Uterus (tissue), 2 donors: ENCODE measurements at regions not wholly inside any gene's neighbourhood (a gene's known extent, or its start where the extent isn't known, plus 50 kb on each side); places are given as distances from the start of the nearest gene placed in this dataset.

ENCODE experiments used
- POLR2A ChIP-seq, 2 donors: fragments of 450-650 bp; IDR thresholded peaks; one replicate each; pipeline ENCODE4 v1.6.1; 2016; ENCODE audit warnings: antibody characterized with exemption in 2 of 2, mild to moderate bottlenecking in 1 of 2, moderate library complexity in 1 of 2
- TF ChIP-seq, protein P1 (sequence below), 4 experiments: fragments of 200-600 bp in 2 of 4; fragments of 450-650 bp in 2 of 4; sonication (generic) in 2 of 4; IDR thresholded peaks; one replicate each; pipeline ENCODE4 v1.5.1; 2016 to 2019; ENCODE audit warnings: antibody characterized with exemption in 4 of 4, mild to moderate bottlenecking in 2 of 4, moderate library complexity in 1 of 4

- TF ChIP-seq, protein P1, sequence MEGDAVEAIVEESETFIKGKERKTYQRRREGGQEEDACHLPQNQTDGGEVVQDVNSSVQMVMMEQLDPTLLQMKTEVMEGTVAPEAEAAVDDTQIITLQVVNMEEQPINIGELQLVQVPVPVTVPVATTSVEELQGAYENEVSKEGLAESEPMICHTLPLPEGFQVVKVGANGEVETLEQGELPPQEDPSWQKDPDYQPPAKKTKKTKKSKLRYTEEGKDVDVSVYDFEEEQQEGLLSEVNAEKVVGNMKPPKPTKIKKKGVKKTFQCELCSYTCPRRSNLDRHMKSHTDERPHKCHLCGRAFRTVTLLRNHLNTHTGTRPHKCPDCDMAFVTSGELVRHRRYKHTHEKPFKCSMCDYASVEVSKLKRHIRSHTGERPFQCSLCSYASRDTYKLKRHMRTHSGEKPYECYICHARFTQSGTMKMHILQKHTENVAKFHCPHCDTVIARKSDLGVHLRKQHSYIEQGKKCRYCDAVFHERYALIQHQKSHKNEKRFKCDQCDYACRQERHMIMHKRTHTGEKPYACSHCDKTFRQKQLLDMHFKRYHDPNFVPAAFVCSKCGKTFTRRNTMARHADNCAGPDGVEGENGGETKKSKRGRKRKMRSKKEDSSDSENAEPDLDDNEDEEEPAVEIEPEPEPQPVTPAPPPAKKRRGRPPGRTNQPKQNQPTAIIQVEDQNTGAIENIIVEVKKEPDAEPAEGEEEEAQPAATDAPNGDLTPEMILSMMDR (IDR thresholded peaks at IDR 0.05): no peak
- TF ChIP-seq POLR2A (IDR thresholded peaks at IDR 0.05): no peak
These were observed 108.4 kb downstream of the BLID start for GRCh38 chr11:122007601-122008071.
